Immature natural killer cell (primary cell): ENCODE measurements at regions not wholly inside any gene's neighbourhood (a gene's known extent, or its start where the extent isn't known, plus 50 kb on each side); places are given as distances from the start of the nearest gene placed in this dataset.

Experiments
- DNase-seq, 3 donors: peaks; one replicate each; pipeline ENCODE4 v3.0.0; 2022; ENCODE audit warnings: mixed read lengths in 1 of 3
- H3K27ac Mint-ChIP-seq, 6 donors: one replicate each; pipeline ENCODE4 v1.8.0; 2020; ENCODE audit warnings: mixed read lengths in 6 of 6, mild to moderate bottlenecking in 5 of 6, inconsistent platforms in 4 of 6, moderate library complexity in 3 of 6
- H3K27me3 Mint-ChIP-seq, 3 donors: one replicate each; pipeline ENCODE4 v1.8.0; 2020 to 2021; ENCODE audit warnings: low read depth in 3 of 3, mild to moderate bottlenecking in 3 of 3, mixed read lengths in 3 of 3, moderate library complexity in 3 of 3, inconsistent platforms in 1 of 3
- H3K36me3 Mint-ChIP-seq, 3 donors: one replicate each; pipeline ENCODE4 v1.8.0; 2020; ENCODE audit warnings: mixed read lengths in 3 of 3, inconsistent platforms in 2 of 3, mild to moderate bottlenecking in 2 of 3
- H3K4me1 Mint-ChIP-seq, 2 donors: one replicate each; pipeline ENCODE4 v1.8.0; 2020; ENCODE audit warnings: inconsistent platforms in 2 of 2, mild to moderate bottlenecking in 2 of 2, mixed read lengths in 2 of 2, moderate library complexity in 1 of 2
- H3K4me3 Mint-ChIP-seq, 5 donors: one replicate each; pipeline ENCODE4 v1.8.0; 2020; ENCODE audit warnings: mild to moderate bottlenecking in 5 of 5, mixed read lengths in 5 of 5, inconsistent platforms in 3 of 5, moderate library complexity in 3 of 5
- H3K9me3 Mint-ChIP-seq, 6 donors: one replicate each; pipeline ENCODE4 v1.8.0; 2020; ENCODE audit warnings: mild to moderate bottlenecking in 6 of 6, mixed read lengths in 6 of 6, inconsistent platforms in 4 of 6, moderate library complexity in 3 of 6

DNA sequence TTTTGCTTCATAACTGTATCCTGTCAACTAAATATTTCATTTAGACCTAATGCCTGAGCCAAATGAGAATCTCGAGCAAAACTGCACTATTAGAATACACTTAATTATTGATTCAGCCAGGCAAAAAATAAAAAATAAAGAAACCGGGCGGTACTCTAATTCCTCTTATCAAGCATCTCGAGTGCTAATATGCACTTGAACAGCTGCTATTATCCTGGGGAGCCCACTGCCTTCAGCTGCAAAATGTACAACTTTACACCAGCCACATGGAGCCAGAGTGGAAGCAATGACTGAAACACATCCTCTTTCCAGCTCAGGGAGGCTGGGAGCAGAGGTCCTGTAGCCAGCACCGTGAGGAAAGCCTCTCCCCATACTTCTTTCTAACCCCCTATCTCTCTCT, 390.0 kb upstream of the CADM1 start:
- Mint-ChIP-seq H3K9me3 (peaks cover 0 to 8% (median 0%) of the 10 kb centered on the region in 6 donors), H3K36me3 (no peaks in the 10 kb centered on the region), H3K4me3 (no peak overlapping the region), H3K27me3 (peaks cover 0 to 5% (median 2%) of the 10 kb centered on the region in 3 donors), H3K4me1 (no peaks in the 10 kb centered on the region), H3K27ac (no peak overlapping the region)
- DNase-seq = no peak

DNA sequence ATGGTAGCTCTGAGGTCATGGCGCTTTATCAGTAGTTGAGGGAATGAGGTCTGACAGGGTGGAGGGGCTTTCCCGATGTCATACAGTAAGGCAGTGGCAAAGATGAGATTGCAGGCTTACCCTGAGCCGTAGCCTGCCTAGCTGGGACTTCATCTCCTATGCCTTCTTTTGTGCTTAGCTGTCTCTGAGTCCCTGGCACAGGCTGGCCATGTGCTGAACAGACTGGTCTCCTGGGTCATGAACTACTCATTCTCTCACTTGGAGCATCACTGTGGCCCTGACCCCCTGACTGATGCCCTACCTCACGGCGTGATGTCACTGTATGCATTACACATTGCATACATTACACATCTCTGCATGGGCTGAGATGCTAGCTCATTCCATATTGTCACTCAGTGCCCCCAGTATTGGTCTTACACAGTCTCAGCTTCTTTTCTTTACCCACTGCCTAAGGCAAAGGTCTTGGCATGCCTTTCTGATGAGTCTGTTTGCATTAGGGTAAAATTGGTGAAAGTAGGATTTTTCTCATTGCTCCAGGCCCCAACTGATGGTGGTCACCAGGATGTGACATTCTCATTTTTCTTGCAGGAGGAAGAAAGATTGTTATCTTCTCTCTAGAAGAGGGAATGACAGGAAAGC, 389.4 kb upstream of the CADM1 start:
- no peak overlapping the region for H3K27ac Mint-ChIP-seq
- no peak for DNase-seq
- no peak overlapping the region for H3K4me3 Mint-ChIP-seq
- peaks cover 0 to 5% (median 2%) of the 10 kb centered on the region in 3 donors for H3K27me3 Mint-ChIP-seq
- H3K4me1 Mint-ChIP-seq = no peaks in the 10 kb centered on the region
- no peaks in the 10 kb centered on the region for H3K36me3 Mint-ChIP-seq
- peaks cover 0 to 5% (median 0%) of the 10 kb centered on the region in 6 donors for H3K9me3 Mint-ChIP-seq

DNA sequence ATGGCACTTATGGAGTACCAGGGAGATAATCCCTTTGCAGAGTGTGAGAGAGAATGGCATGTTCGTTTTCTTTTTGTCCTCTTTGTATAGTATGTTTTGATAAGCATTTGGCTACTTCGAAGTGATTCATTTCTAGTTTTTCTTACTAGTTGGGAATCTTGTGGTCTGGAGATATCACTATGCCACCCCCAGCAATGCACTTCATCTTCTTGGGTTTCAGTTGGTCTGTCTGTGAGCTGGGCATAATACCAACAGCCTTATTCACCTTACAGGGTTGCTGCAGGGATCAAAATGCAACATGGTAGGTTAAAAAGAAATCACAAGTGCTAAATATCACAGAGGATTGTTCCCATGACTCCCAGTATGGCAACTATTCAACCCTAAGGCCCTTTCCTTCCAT, 387.8 kb upstream of the CADM1 start:
- no peak overlapping the region for H3K4me3 Mint-ChIP-seq
- peaks cover 0 to 4% (median 0%) of the 10 kb centered on the region in 6 donors for H3K9me3 Mint-ChIP-seq
- H3K4me1 Mint-ChIP-seq = no peaks in the 10 kb centered on the region

DNA sequence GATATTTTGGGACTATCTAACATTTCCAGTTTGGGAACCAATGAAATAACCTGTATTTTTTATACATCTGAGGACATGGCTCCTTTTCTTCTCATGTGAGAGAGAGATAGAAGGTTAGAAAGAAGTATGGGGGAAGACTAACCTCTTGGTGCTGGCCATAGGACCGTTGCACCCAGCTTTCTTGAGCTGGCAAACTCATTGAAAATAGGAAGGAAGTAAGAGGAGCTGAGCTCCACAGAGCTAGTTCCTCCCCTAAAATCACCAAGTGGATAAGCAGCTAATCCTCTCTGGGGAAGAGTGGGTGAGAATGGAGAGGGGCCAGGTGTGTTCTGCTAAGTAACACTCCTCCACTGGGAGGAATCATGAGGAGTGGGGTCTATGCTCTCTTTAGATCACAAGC, 387.4 kb upstream of the CADM1 start:
- Mint-ChIP-seq H3K4me1 (no peaks in the 10 kb centered on the region), H3K27ac (no peak overlapping the region), H3K27me3 (peaks cover 0 to 5% (median 0%) of the 10 kb centered on the region in 3 donors), H3K9me3 (peaks cover 0 to 4% (median 0%) of the 10 kb centered on the region in 6 donors), H3K4me3 (no peak overlapping the region), H3K36me3 (no peaks in the 10 kb centered on the region)
- DNase-seq = no peak

More for the DNA sequence above, 387.8 kb upstream of the CADM1 start:
- H3K36me3 Mint-ChIP-seq = no peaks in the 10 kb centered on the region
- DNase-seq = no peak
- peaks cover 0 to 5% (median 0%) of the 10 kb centered on the region in 3 donors for H3K27me3 Mint-ChIP-seq
- H3K27ac Mint-ChIP-seq = no peak overlapping the region

DNA sequence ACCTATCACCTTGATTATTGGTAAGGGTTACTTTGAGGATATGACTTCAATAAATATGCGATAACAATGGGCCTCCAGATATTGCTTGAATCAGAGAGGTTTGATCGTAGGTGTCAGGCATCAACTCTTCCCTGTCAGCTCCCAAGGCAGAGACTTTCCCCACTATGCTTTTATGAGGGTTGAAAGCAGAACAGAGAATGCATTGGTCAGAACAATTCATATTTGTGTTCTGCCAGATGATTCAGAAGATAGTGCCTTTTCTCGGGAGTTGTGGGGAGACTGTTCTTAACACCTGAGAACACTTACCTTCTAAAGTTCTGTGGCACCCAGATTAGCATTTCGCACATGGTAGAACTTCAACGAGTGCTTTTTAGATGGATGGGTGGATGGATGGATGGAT, 386.3 kb upstream of the CADM1 start:
- Mint-ChIP-seq H3K27me3 (peaks cover 0 to 5% (median 0%) of the 10 kb centered on the region in 3 donors), H3K9me3 (peaks cover 0 to 4% (median 0%) of the 10 kb centered on the region in 6 donors), H3K4me3 (no peak overlapping the region), H3K27ac (no peak overlapping the region), H3K4me1 (no peaks in the 10 kb centered on the region), H3K36me3 (no peaks in the 10 kb centered on the region)
- DNase-seq = no peak

DNA sequence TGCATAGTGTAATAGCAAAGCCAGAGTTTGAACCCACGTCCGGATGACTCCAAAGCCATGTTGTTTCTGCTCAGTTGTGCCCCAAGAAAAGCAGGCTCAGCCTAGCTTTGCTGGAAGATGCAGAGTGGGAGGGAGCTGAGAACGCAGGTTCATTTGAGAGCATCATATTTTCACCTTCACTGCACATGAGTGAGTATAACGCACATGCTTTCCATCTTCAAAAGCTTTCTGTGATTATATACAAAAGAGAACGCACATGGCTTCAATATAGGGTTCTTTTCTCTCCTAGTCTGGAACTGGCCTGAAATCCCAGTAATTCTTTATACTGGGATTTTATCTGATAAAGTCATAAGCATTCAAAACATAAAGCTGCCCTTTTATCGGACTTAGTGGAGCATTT, 385.5 kb upstream of the CADM1 start:
- H3K9me3 Mint-ChIP-seq = peaks cover 0 to 4% (median 0%) of the 10 kb centered on the region in 6 donors
- no peaks in the 10 kb centered on the region for H3K4me1 Mint-ChIP-seq
- no peak overlapping the region for H3K27ac Mint-ChIP-seq
- no peak for DNase-seq
- H3K36me3 Mint-ChIP-seq = no peaks in the 10 kb centered on the region
- no peak overlapping the region for H3K4me3 Mint-ChIP-seq
- H3K27me3 Mint-ChIP-seq = peaks cover 0 to 5% (median 0%) of the 10 kb centered on the region in 3 donors

DNA sequence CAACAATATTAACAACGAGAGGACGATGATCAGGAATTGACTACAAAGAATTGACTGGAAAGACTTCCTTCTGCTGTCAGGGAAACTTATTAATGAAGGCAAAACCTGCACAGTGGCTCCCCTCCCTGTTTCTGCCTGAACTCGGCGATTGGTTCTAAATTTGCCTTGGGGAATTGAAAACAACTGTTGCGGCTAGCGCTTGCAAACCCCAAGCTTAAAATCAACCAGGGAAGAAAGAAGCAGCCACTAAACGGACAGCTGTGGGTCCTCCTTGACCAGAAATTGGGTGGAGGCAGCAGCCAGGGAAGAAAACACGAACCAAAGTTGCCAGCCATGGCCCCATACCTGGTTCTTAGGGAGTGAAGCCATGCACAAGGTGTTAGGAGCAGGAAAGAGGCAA, 383.5 kb upstream of the CADM1 start:
- Mint-ChIP-seq H3K27ac (no peak overlapping the region), H3K27me3 (peaks cover 0 to 4% (median 2%) of the 10 kb centered on the region in 3 donors), H3K36me3 (no peaks in the 10 kb centered on the region), H3K4me3 (no peak overlapping the region), H3K9me3 (peaks cover 0 to 4% (median 0%) of the 10 kb centered on the region in 6 donors), H3K4me1 (no peaks in the 10 kb centered on the region)
- DNase-seq = no peak

DNA sequence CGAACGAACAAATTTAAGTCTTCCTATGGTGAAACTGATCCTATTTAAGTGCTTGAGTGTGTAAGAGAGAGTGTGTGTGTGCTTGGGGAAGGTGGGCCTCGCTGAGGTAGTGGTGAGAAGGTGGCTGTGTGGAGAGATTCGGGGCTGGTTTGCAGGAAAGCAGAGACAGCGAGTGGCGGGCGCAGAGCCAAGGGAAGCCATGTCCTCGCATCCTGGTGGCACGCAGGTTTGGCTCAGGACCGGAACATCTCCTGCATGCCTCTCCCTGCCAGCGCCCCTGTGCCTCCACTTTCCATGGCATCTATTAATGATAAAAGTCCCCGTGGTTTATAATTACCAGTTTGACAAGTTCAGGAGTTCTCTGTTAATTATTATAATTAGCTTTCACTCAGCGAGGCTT, 383.1 kb upstream of the CADM1 start:
- no peak overlapping the region for H3K27ac Mint-ChIP-seq
- peaks cover 0 to 4% (median 2%) of the 10 kb centered on the region in 3 donors for H3K27me3 Mint-ChIP-seq
- peaks cover 0 to 4% (median 0%) of the 10 kb centered on the region in 6 donors for H3K9me3 Mint-ChIP-seq
- DNase-seq = no peak
- H3K4me1 Mint-ChIP-seq = no peaks in the 10 kb centered on the region
- H3K4me3 Mint-ChIP-seq = no peak overlapping the region
- no peaks in the 10 kb centered on the region for H3K36me3 Mint-ChIP-seq

DNA sequence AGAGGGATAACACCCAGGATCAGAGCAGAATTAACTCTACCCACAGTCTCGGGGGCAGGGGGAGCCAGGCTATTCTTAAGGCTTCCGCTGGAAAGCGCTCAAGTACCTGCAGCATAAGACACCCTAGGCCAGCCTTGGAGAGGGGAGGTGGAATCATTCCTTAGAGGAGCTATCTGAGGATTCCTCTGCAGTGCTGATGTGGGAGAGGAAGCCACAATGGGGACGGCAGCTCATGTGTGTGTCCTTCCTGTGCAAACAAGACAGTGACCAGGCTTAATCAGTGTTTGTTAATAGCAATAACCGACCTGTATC, 382.2 kb upstream of the CADM1 start:
- Mint-ChIP-seq H3K27ac (no peak overlapping the region), H3K27me3 (peaks cover 0 to 4% (median 2%) of the 10 kb centered on the region in 3 donors), H3K4me3 (no peak overlapping the region), H3K9me3 (peaks cover 0 to 6% (median 3%) of the 10 kb centered on the region in 6 donors), H3K36me3 (no peaks in the 10 kb centered on the region), H3K4me1 (no peaks in the 10 kb centered on the region)
- no peak for DNase-seq

DNA sequence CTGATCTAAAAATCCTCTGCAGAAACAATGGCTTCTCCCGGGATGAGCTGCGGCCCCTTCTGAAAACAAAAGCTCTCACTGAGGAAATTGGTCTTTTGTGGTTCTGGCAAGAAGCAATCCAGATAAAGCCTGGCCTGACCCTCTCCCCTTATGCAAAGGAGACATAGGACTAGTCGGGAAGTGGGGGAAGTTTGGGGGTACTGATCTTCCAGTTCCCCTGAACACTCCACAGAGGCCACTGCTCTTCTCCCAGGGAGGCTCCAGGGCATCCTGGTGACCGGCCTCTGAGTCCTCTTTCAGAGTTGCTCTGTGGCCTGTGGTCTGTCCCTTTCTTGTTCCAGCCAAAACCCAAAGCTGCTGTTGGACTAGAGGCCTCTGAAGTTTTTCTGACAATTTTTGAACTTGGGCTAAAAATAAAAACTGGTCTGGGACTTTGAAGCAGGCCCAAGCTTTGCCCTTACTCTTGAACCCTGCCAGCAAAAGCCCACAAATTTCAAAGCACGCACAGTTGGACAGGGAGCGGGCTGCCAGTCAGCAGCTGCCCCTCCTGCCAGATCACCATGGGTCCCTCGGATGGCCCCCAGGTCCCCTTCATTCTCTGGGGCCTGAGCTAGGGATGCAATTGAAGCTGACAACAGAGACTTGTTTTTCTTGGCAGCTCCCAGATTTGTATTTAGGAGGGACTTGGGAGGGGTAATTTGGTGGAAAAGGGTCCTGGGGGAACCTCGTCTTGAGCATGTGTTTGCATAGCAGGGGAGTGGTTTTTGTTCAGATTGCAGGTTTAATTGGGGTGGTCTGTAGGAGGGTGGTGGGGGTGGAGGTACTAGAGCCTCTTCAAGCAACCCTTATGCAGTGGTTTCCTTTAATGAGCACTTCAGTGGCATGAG, 381.6 kb upstream of the CADM1 start:
- Mint-ChIP-seq H3K9me3 (peaks cover 0 to 8% (median 3%) of the 10 kb centered on the region in 6 donors), H3K4me1 (no peaks in the 10 kb centered on the region), H3K36me3 (no peaks in the 10 kb centered on the region), H3K27ac (no peak overlapping the region), H3K4me3 (no peak overlapping the region), H3K27me3 (peaks cover 1 to 4% (median 2%) of the 10 kb centered on the region in 3 donors)
- no peak for DNase-seq

DNA sequence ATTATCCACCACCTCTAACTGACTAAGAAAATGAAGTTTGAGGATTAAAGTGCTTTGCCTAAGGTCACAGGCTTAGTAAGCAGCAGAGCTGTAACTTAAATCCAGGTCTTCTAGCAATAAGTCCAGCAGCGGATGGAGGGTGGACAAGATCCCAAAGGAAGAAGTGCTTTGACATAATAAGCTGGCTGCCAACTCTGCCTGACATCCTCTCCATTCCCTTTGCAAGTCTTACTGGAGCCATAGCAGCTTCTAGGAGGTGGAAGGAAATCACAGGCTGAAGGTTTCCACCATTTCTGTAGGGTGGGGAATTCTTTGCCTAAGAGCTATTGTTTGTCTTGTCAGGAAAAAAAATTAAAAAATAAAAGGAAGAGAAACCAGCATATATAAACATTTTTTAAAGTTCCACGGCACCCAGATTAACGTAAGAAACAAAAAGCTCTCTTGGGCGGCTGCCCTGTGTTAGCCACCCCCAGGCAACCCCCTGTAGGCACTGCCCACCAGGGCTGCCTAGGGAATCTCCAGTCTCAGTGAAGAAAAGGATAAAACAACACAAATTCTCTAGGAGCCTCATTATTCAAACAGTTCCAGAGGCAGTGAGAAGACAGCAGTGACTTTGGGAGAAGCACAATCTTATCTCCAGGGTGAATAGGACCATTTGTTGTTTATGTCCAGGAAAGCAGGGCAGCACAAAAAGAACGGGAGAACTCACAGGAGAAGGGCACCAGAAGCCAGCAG, 380.8 kb upstream of the CADM1 start:
- no peak overlapping the region for H3K4me3 Mint-ChIP-seq
- peaks cover 0 to 10% (median 4%) of the 10 kb centered on the region in 6 donors for H3K9me3 Mint-ChIP-seq
- H3K27ac Mint-ChIP-seq = no peak overlapping the region
- no peaks in the 10 kb centered on the region for H3K36me3 Mint-ChIP-seq
- no peak for DNase-seq
- H3K27me3 Mint-ChIP-seq = peaks cover 1 to 2% (median 2%) of the 10 kb centered on the region in 3 donors
- no peaks in the 10 kb centered on the region for H3K4me1 Mint-ChIP-seq

DNA sequence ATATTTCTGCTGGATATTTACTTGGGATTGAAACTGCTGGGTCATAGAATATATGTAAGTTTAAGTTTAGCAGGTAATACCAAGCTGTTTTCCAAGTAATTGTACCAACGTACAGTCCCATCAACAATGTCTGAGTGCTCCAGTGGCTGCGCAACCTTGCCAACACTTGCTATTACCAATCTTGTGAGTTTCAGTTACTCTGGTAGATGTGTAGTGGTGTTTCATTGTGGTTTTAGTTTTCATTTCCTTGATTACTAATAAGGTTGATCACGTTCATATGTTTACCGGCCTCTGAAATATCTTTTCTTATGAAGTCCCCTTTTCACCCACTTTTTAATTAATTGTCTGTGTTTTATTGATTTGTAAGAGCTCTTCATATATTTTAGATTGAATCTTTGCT, 370.6 kb upstream of the CADM1 start:
- Mint-ChIP-seq H3K36me3 (no peaks in the 10 kb centered on the region), H3K27me3 (peaks cover 0 to 3% (median 1%) of the 10 kb centered on the region in 3 donors), H3K4me1 (no peaks in the 10 kb centered on the region), H3K27ac (no peak overlapping the region), H3K9me3 (peaks cover 0 to 5% (median under 1%) of the 10 kb centered on the region in 6 donors), H3K4me3 (no peak overlapping the region)
- DNase-seq = no peak

DNA sequence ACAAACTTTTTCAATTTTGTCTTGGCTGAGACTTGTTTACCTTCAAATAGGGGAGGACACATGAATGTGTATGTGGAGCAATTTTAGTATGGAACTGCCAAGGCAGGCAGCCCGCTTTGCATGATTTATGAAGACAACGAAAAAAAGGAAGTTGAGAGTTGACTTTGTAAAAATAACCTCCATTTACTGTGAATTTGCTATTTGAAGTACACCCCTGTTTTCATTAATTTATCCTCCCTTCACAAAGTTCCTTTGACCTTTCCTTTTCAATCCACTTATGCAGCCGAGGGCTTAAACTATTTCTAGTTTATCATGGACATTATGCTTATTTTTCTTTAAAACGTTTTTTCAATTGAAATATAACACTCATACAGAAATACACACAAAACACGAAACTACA, 369.6 kb upstream of the CADM1 start:
- H3K27me3 Mint-ChIP-seq = peaks cover 0 to 3% (median 1%) of the 10 kb centered on the region in 3 donors
- H3K4me3 Mint-ChIP-seq = no peak overlapping the region
- no peak for DNase-seq
- no peaks in the 10 kb centered on the region for H3K36me3 Mint-ChIP-seq
- no peak overlapping the region for H3K27ac Mint-ChIP-seq
- peaks cover 0 to 8% (median 2%) of the 10 kb centered on the region in 6 donors for H3K9me3 Mint-ChIP-seq
- H3K4me1 Mint-ChIP-seq = no peaks in the 10 kb centered on the region

DNA sequence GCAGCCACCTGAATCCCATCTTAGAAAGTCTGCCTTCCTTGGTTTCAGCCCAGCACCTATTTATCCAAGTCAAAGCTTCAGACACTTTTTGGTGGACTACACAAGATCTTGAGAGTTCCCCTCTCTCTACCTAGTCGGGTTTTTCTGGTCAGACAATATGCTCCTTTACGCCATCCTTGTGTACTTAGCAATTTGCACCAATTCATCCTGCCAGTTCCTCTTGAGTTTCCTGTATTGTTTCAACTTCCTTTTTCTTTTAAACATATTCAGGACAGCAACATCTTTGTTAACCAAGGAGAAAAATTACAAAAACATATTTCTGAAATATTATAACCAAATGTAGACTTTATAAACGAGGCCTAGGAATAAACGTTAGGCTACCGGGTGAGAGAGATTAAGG, 368.2 kb upstream of the CADM1 start:
- Mint-ChIP-seq H3K4me3 (no peak overlapping the region), H3K27me3 (peaks cover 0 to 3% (median 1%) of the 10 kb centered on the region in 3 donors), H3K4me1 (no peaks in the 10 kb centered on the region), H3K36me3 (no peaks in the 10 kb centered on the region), H3K27ac (no peak overlapping the region), H3K9me3 (peaks cover 0 to 10% (median under 1%) of the 10 kb centered on the region in 6 donors)
- DNase-seq = no peak
